ENCODE measurements at regions not wholly inside any gene's neighbourhood (a gene's known extent, or its start where the extent isn't known, plus 50 kb on each side); places are given as distances from the start of the nearest gene placed in this dataset.

- Histone ChIP-seq H3K27ac (no peak overlapping the region), H3K27me3 (replicated peaks) (no peaks in the 10 kb centered on the region), H3K4me3 (ENCODE audit: low read depth, low read length) (no peak overlapping the region), H3K36me3 (replicated peaks) (no peaks in the 10 kb centered on the region)
- peak; percentile 85 for DNase-seq
- TF ChIP-seq CTCF (IDR thresholded peaks at IDR 0.05; ENCODE audit: low read depth, low read length, missing control alignments): peak; percentile 69
- in situ Hi-C loops (cut with HindIII; ENCODE audit: low pct_ligation_motif_present, low sequenced_read_pairs): no loop called here
Observed at GRCh38 chr5:82641331-82642003, 363.3 kb upstream of the RPS23 start.

- TF ChIP-seq CTCF (IDR thresholded peaks at IDR 0.05; ENCODE audit: low read depth, low read length, missing control alignments): peak; percentile 28
- Histone ChIP-seq H3K27me3 (replicated peaks) (no peaks in the 10 kb centered on the region), H3K4me3 (ENCODE audit: low read depth, low read length) (no peak overlapping the region), H3K27ac (no peak overlapping the region), H3K36me3 (replicated peaks) (no peaks in the 10 kb centered on the region)
- in situ Hi-C loops (cut with HindIII; ENCODE audit: low pct_ligation_motif_present, low sequenced_read_pairs): no loop called here
- DNase-seq: no peak
Observed at GRCh38 chr5:82640916-82641315, 362.8 kb upstream of the RPS23 start.

- in situ Hi-C loops (cut with HindIII; ENCODE audit: low pct_ligation_motif_present, low sequenced_read_pairs): no loop called here
- DNase-seq: no peak
- Histone ChIP-seq H3K27ac (no peak overlapping the region), H3K27me3 (replicated peaks) (no peaks in the 10 kb centered on the region), H3K4me3 (ENCODE audit: low read depth, low read length) (no peak overlapping the region), H3K36me3 (replicated peaks) (no peaks in the 10 kb centered on the region)
- TF ChIP-seq CTCF (IDR thresholded peaks at IDR 0.05; ENCODE audit: low read depth, low read length, missing control alignments): no peak
Observed at GRCh38 chr5:82639393-82640144, 361.4 kb upstream of the RPS23 start.

DNA sequence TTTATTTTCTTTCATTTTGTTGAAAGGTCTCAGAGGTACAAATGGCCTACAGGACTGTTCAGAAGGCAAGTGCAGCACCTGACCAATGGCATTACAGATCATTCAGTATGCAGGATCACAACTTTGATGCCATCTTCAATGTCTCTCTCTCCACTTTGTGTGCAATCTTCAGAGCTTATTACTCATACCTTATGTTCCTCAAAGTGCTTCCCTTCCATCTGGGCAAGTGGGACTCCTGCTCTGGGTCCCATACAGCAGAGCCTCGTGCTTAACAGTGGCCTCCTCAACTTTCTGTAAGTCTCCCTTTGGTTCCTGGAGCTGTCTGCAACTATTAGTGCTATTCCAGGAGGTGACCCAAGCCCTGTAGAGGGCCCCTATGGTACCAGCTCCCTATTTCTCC, 358.4 kb upstream of the RPS23 start:
- no peak for DNase-seq
- Histone ChIP-seq H3K27me3 (replicated peaks) (no peaks in the 10 kb centered on the region), H3K36me3 (replicated peaks) (no peaks in the 10 kb centered on the region), H3K27ac (peak overlapping the region; percentile 91), H3K4me3 (ENCODE audit: low read depth, low read length) (no peak overlapping the region)
- no peak for TF ChIP-seq CTCF (IDR thresholded peaks at IDR 0.05; ENCODE audit: low read depth, low read length, missing control alignments)
- in situ Hi-C loops (cut with HindIII; ENCODE audit: low pct_ligation_motif_present, low sequenced_read_pairs): no loop called here

- TF ChIP-seq CTCF (IDR thresholded peaks at IDR 0.05; ENCODE audit: low read depth, low read length, missing control alignments): no peak
Observed at GRCh38 chr5:82635561-82636288, 357.6 kb upstream of the RPS23 start.

More at GRCh38 chr5:82635561-82636288, 357.6 kb upstream of the RPS23 start:
- H3K4me3 ChIP-seq (ENCODE audit: low read depth, low read length): no peak overlapping the region
- in situ Hi-C loops (cut with HindIII; ENCODE audit: low pct_ligation_motif_present, low sequenced_read_pairs): no loop called here
- H3K36me3 ChIP-seq (replicated peaks): no peaks in the 10 kb centered on the region
- H3K27me3 ChIP-seq (replicated peaks): no peaks in the 10 kb centered on the region
- H3K27ac ChIP-seq: peak overlapping the region; percentile 91
- peak; percentile 93 for DNase-seq
